Activated T-cell treated with anti-CD3 and anti-CD28 coated beads, Interleukin-2, amount 50 U/mL, for 24 hours (primary cell): ENCODE measurements at regions not wholly inside any gene's neighbourhood (a gene's known extent, or its start where the extent isn't known, plus 50 kb on each side); places are given as distances from the start of the nearest gene placed in this dataset.

Experiments
- DNase-seq: peaks from one replicate; pipeline ENCODE4 v3.0.0-alpha.2; 2020
- H3K27ac Mint-ChIP-seq: 2 replicates; pipeline ENCODE4 v1.8.0; 2020; ENCODE audit warnings: mild to moderate bottlenecking, mixed read lengths
- H3K27me3 Mint-ChIP-seq: 2 replicates; pipeline ENCODE4 v1.8.0; 2020; ENCODE audit warnings: mixed read lengths
- H3K36me3 Mint-ChIP-seq: 2 replicates; pipeline ENCODE4 v1.8.0; 2020; ENCODE audit warnings: low read depth, mixed read lengths
- H3K4me1 Mint-ChIP-seq: 2 replicates; pipeline ENCODE4 v1.8.0; 2020; ENCODE audit warnings: low read depth, mixed read lengths
- H3K4me3 Mint-ChIP-seq: 2 replicates; pipeline ENCODE4 v1.8.0; 2020; ENCODE audit warnings: mild to moderate bottlenecking, moderate library complexity, mixed read lengths
- H3K9me3 Mint-ChIP-seq: 2 replicates; pipeline ENCODE4 v1.8.0; 2020; ENCODE audit warnings: mixed read lengths

DNA sequence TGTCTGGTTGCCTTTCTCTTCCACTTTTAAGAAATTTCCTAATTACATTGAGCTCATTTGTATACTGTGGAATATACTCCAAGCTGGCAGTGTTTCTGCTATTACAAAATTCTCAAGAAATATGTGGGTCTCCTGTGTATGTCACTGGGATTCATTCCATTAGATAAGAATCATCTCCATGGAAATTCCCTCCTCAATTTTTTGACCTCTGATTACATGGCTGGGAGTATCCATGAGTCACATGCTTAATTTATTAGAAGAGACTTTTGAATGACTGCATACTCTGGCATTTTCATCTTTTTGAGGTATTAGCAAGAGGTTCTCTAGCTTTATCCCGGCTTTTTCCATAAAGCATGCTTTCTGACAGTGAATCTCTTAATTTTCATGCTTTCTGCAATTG is 665.5 kb upstream of the CNTNAP5 start:
- Mint-ChIP-seq H3K4me1 (no peaks in the 10 kb centered on the region), H3K27ac (no peak overlapping the region), H3K4me3 (no peak overlapping the region), H3K36me3 (no peaks in the 10 kb centered on the region), H3K27me3 (no peaks in the 10 kb centered on the region), H3K9me3 (peaks cover 23% of the 10 kb centered on the region)
- no peak for DNase-seq

DNA sequence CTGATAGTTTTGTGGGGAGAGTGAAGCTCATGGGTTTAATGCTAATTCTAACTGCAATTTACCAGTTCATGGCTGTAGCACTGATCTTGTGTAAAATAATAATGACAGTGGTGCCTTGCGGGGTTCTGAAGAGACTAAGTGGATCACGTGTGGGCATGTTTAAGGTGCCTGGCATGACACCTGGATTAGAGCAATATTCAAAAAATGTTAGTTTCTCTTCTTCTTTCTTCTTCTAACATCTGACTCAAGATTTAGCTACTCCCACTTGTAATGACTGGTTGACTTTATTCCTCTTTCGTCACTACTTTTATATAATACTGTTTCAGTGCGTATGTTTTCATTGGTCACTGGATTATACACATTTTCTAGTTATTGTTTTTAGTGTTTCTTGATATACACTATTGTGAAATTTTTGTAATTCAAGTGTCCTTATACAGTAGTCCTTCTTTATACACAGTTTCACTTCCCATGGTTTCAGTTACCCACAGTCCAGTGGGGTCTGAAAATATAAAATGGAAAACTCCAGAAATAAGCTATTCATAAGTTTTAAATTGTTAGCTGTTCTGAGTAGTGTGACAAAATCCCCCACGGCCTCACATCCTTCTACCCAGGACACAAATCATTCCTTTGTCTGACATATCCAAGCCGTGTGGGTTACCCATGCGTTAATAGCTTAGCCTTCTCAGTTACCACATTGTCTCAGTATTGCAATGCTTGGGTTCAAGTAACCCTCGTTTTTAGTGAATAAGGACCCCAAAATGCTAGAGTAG is 662.2 kb upstream of the CNTNAP5 start:
- Mint-ChIP-seq H3K9me3 (peaks cover 25% of the 10 kb centered on the region), H3K4me3 (no peak overlapping the region), H3K27me3 (no peaks in the 10 kb centered on the region), H3K4me1 (no peaks in the 10 kb centered on the region), H3K27ac (no peak overlapping the region), H3K36me3 (no peaks in the 10 kb centered on the region)
- DNase-seq: no peak

DNA sequence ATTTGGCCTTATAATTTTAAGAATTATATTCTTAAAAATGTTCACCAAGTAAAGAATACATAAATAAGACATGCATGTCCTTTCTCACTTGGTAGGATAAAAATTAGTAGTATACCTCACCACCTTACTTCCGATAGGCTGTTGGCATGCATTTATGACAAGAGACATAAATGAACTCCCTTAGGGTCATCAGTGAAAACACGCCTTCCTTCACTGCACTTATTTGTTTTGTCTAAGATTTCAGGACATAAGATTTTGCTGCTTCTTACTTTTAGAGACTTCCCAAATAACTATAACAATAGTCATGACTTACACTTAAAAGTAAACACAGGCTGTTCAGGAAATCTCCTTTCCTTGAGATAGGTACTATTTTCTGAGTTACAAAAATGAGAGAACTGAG is 661.3 kb upstream of the CNTNAP5 start:
- no peaks in the 10 kb centered on the region for H3K4me1 Mint-ChIP-seq
- DNase-seq: no peak
- H3K4me3 Mint-ChIP-seq: no peak overlapping the region
- peaks cover 25% of the 10 kb centered on the region for H3K9me3 Mint-ChIP-seq
- H3K27ac Mint-ChIP-seq: no peak overlapping the region
- no peaks in the 10 kb centered on the region for H3K36me3 Mint-ChIP-seq
- no peaks in the 10 kb centered on the region for H3K27me3 Mint-ChIP-seq

DNA sequence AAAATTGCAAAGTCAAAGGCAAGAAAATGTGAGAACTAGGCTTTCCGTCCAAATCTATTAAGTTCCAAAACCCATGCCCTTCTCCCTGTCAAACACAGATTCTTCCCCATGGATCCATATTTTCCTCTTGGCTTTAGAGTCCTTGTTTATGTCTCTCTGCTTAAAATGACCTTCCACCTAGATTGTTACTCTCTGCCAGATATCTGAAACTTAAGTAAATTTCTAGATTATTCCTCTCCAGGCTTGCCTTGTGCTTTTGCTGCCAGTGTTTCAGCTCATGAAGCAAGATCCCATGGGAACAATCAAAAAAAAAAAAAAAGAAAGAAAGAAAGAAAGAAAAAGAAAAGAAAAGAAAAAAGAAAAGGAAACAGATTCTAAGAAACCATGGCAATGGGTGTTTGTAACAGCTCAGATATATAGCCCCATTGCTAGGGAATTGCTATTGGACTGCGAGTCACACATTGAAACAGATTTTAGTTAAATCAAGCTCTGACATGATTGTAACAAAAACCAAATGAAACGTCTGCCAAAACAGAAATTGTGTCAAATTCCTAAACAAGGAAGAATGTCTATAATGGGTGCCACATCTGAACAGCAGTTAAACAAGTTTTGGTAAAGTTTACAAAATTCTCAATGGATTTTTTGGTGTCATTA is 660.7 kb upstream of the CNTNAP5 start:
- Mint-ChIP-seq H3K4me1 (no peaks in the 10 kb centered on the region), H3K27me3 (no peaks in the 10 kb centered on the region), H3K9me3 (peaks cover 25% of the 10 kb centered on the region), H3K36me3 (no peaks in the 10 kb centered on the region), H3K4me3 (no peak overlapping the region), H3K27ac (no peak overlapping the region)
- DNase-seq: no peak

DNA sequence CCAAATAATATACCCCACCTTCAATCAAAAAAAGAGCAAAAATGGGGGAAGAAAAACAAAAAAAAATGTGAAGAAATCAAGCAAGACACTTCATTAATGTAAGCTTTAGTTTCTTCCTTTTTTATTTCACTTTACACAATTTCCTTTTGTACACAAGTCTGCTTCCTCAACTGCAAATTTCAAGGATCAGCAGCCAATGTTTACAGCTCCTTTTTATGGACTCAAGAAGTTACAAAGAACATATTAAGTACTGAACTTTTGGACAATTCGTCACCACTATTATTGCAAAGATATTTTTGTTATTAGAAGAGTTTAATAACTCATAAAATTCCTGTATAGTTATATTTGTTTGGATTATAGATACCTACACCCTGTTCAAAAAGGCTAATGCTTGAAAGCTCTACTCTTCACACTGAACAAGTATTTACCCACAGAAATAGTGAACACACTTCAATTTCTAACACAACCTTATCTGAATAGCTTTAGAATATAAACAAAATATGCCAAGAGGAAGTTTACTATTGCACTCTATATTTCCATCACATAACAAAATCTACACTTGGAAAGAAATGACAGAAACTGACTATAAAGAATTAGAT is 658.7 kb upstream of the CNTNAP5 start:
- Mint-ChIP-seq H3K4me1 (no peaks in the 10 kb centered on the region), H3K4me3 (no peak overlapping the region), H3K27me3 (no peaks in the 10 kb centered on the region), H3K27ac (no peak overlapping the region), H3K9me3 (peaks cover 22% of the 10 kb centered on the region), H3K36me3 (no peaks in the 10 kb centered on the region)
- no peak for DNase-seq

DNA sequence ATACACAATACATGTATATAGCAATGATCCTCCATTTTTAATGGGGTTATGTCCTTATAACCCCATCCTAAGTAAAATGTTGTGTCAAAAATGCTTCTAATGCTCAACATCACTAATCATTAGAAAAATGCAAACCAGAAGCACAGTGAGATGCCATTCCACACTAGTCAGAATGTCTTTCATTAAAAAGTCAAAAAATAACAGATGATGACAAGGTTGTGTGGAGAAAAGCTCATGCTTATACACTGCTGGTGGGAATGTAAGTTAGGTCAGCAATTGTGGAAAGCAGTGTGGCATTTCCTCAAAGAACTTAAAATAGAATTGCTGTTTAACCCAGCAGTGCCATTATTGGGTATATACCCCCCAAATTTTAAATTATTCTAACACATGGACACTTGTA is 654.9 kb upstream of the CNTNAP5 start:
- Mint-ChIP-seq H3K9me3 (peaks cover 15% of the 10 kb centered on the region), H3K27me3 (no peaks in the 10 kb centered on the region), H3K4me3 (no peak overlapping the region), H3K4me1 (no peaks in the 10 kb centered on the region), H3K36me3 (no peaks in the 10 kb centered on the region), H3K27ac (no peak overlapping the region)
- DNase-seq: no peak

DNA sequence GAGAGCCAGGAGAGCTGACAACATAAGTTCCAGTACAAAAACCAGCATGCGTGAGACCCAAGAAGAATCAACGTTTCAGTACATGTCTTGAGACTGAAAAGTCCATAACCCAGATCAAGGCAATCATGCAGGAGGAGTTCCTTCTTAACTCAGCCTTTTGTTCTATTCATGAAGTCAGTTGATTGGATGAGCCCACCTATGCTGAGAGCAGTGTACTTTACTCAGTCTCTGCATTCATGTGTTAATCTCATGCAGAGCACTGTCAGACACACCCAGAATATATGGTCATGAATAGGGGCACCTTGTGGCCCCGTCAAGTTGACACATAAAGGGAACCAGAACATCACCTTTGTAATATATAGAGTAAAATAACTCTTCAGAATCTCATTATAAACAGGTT is 653.6 kb upstream of the CNTNAP5 start:
- DNase-seq: no peak
- H3K9me3 Mint-ChIP-seq: peaks cover 17% of the 10 kb centered on the region
- H3K27me3 Mint-ChIP-seq: no peaks in the 10 kb centered on the region
- no peaks in the 10 kb centered on the region for H3K36me3 Mint-ChIP-seq
- no peak overlapping the region for H3K27ac Mint-ChIP-seq
- H3K4me1 Mint-ChIP-seq: no peaks in the 10 kb centered on the region
- no peak overlapping the region for H3K4me3 Mint-ChIP-seq

DNA sequence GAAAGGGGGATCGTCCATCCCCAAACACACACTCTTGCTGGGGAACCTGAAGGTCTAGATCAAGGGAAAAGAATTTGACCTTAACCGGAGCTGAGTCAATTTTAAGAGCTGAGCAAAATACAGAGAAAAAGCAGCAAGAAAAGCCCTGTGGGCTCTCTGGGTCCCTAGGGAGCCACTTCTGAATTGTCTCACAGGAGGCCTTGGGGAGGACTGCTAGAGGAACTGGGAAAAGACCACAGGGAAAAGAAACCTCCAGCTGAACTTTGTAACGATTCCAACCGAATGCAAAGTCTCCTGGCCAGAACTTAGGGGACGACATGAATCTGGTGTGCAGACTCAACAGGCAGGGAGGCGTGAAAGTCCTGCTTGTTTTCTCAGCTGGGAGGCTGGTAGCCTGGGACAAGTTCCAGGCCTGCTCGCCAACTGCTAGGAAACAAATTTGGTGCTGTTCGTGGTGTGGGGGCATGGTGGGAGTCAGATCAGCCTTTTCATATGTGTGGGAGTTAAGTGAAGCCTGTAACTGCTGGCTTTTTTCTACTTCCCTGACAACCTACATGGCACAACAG is 644.6 kb upstream of the CNTNAP5 start:
- DNase-seq: no peak
- peaks cover 29% of the 10 kb centered on the region for H3K9me3 Mint-ChIP-seq
- no peaks in the 10 kb centered on the region for H3K36me3 Mint-ChIP-seq
- H3K4me1 Mint-ChIP-seq: no peaks in the 10 kb centered on the region
- no peaks in the 10 kb centered on the region for H3K27me3 Mint-ChIP-seq
- no peak overlapping the region for H3K27ac Mint-ChIP-seq
- H3K4me3 Mint-ChIP-seq: no peak overlapping the region

DNA sequence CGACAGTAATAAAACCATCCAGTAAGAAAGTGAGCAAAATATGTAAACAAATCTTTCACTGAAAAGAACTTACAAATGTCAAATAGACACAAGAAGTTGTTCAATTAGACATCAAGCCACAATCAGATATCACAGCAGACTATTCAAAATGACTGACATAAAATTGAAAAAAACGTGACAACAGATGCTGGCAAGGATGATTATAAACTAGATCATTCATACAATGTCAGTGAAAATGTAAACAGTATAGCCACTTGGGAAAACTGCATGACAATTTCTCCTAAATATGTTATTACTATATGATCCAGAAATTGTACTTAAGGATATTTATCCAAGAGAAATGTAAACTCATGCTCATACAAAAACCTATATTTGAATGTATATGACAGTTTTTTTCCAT is 609.4 kb upstream of the CNTNAP5 start:
- DNase-seq: no peak
- Mint-ChIP-seq H3K27me3 (no peaks in the 10 kb centered on the region), H3K36me3 (no peaks in the 10 kb centered on the region), H3K27ac (no peak overlapping the region), H3K4me1 (no peaks in the 10 kb centered on the region), H3K9me3 (peaks cover 12% of the 10 kb centered on the region), H3K4me3 (no peak overlapping the region)

DNA sequence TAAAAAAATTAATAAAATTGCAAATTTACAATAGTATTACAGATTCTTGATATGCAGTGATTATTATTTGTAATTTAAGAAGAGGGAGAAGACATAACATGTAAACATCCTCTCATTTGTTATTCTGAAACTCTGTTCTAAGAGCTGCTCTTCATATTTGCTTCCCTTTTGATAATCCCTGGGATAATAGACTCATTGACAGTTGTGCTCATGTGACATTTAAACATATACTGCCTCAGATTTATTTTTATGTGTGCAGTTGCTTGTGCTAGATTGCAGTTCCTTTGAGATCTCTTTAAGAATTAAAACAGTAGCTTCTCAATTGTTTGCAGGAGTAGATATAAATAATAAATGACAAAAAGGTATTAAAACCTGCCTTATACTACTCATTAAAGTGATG is 605.1 kb upstream of the CNTNAP5 start:
- DNase-seq: no peak
- H3K4me3 Mint-ChIP-seq: no peak overlapping the region
- peaks cover 9% of the 10 kb centered on the region for H3K9me3 Mint-ChIP-seq
- no peaks in the 10 kb centered on the region for H3K36me3 Mint-ChIP-seq
- H3K27ac Mint-ChIP-seq: no peak overlapping the region
- no peaks in the 10 kb centered on the region for H3K27me3 Mint-ChIP-seq
- H3K4me1 Mint-ChIP-seq: no peaks in the 10 kb centered on the region

DNA sequence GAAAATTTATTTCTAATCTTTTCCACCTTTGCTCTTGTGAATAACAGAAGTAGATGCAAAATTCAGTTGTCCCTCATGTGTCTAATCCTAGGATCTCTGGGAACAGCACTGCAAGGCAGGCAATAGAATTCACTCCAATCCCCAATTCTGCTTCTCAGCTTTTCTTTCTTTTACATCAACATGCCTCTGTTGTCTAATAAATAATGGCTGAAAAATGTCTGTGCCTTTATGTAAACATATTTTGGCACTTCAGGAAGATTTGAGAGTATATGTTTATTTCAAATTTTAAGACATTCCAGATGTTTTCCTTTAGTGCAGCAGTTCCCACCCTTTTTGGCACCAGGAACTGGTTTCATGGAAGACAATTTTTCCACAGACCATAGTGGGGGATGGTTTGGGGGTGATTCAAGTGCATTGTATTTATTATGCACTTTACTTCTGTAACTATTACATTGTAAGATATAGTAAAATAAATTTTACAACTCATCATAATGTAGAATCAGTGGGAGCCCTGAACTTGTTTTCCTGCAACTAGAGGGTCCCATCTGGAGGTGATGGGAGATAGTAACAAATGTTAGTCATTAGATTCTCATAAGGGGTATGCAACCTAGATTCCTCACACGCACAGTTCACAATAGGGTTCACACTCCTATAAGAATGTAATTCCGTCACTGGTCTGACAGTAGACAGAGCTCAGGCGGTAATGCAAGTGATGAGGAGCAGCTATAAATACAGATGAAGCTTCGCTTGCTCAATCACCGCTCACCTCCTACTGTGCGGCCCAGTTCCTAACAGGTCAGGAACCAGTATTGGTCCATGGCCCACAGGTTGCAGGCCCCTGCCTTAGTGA is 590.3 kb upstream of the CNTNAP5 start:
- H3K4me3 Mint-ChIP-seq: no peak overlapping the region
- no peak for DNase-seq
- H3K4me1 Mint-ChIP-seq: no peaks in the 10 kb centered on the region
- no peak overlapping the region for H3K27ac Mint-ChIP-seq
- H3K9me3 Mint-ChIP-seq: peaks cover 9% of the 10 kb centered on the region
- H3K27me3 Mint-ChIP-seq: no peaks in the 10 kb centered on the region
- H3K36me3 Mint-ChIP-seq: no peaks in the 10 kb centered on the region

DNA sequence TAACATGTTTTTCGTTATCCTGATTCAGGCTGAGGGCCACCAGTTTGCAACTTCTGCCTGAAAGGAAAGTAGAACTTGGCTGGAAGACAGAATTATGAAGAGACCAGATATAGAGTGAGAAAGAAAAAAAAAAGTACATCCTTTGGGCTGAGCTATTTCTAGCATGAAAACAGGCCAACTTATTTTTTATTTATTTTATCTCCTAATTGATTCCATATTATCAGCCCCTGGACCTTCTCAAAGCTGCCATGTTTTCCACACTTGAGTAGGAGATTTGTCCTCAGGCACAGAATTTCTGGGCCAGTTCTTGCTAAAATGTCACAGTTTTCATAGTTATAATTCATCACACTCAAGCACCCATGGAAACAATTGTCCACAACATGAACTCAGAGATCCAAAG is 586.8 kb upstream of the CNTNAP5 start:
- H3K27me3 Mint-ChIP-seq: no peaks in the 10 kb centered on the region
- H3K4me1 Mint-ChIP-seq: no peaks in the 10 kb centered on the region
- H3K27ac Mint-ChIP-seq: no peak overlapping the region
- no peaks in the 10 kb centered on the region for H3K36me3 Mint-ChIP-seq
- peaks cover 16% of the 10 kb centered on the region for H3K9me3 Mint-ChIP-seq
- no peak overlapping the region for H3K4me3 Mint-ChIP-seq
- no peak for DNase-seq

DNA sequence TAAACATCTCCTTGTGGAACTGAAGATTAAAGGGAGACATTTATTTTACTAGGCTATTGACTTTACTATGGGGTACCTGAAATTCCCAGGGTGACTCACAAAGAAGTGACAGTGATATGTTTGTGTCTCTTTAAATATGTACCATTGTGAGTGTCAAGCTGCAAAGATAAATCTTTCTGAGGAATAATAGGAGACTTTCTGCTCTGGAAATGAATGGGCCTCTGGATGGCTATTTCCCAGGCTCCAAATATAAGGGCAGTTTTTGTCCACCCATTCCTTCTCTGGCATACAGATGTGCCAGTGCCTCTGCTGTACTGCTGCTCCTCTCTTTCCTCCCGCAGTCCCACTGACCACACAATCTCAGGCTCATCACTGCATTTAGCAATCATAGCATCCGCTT is 586.4 kb upstream of the CNTNAP5 start:
- DNase-seq: no peak
- no peaks in the 10 kb centered on the region for H3K4me1 Mint-ChIP-seq
- H3K9me3 Mint-ChIP-seq: peaks cover 18% of the 10 kb centered on the region
- H3K27ac Mint-ChIP-seq: no peak overlapping the region
- H3K36me3 Mint-ChIP-seq: no peaks in the 10 kb centered on the region
- no peaks in the 10 kb centered on the region for H3K27me3 Mint-ChIP-seq
- H3K4me3 Mint-ChIP-seq: no peak overlapping the region

DNA sequence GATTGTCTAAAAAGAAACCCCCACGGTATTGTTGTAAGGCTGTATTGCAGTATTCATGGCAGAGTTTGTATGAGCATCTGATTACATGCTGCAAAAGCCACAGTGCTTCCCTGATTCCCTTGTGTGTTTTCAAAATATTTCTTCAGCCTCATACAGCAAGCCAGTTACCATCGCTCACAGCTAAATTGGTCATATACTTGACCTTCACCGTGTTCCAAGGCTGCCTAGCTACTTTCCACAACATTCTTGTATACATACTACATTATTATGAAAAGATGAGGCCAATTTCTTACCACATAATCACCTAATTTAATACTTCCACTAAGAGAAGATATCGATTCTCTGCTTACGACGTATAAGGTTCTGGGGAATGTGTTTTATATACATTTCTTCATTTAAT is 576.3 kb upstream of the CNTNAP5 start:
- no peaks in the 10 kb centered on the region for H3K27me3 Mint-ChIP-seq
- no peak overlapping the region for H3K27ac Mint-ChIP-seq
- no peak overlapping the region for H3K4me3 Mint-ChIP-seq
- H3K4me1 Mint-ChIP-seq: no peaks in the 10 kb centered on the region
- H3K36me3 Mint-ChIP-seq: no peaks in the 10 kb centered on the region
- peaks cover 12% of the 10 kb centered on the region for H3K9me3 Mint-ChIP-seq
- no peak for DNase-seq
